Activated B cell treated with CpG ODN at 0.5 μM for 24 hours (primary cell): ENCODE measurements at regions not wholly inside any gene's neighbourhood (a gene's known extent, or its start where the extent isn't known, plus 50 kb on each side); places are given as distances from the start of the nearest gene placed in this dataset.

Source experiments
- ATAC-seq: fragments of 200-7000 bp; cut with Tn5 transposase; one replicate; pipeline ENCODE4 v1.10.0; 2021; ENCODE audit warnings: low read depth, mild to moderate bottlenecking, moderate library complexity
- CTCF ChIA-PET: fragments of 350-600 bp; sonication (Branson Sonifier 250); formaldehyde crosslinking; loops from one replicate; lab custom pipeline; 2021; ENCODE audit warnings: antibody characterized with exemption; lab: Charles Lee
- POLR2A ChIA-PET: fragments of 350-600 bp; sonication (Branson Sonifier 250); formaldehyde crosslinking; loops from one replicate; lab custom pipeline; 2021; ENCODE audit warnings: antibody characterized with exemption; lab: Charles Lee
- DNase-seq: peaks from one replicate; pipeline ENCODE4 v3.0.0; 2022
- H3K27ac Mint-ChIP-seq: one replicate; pipeline ENCODE4 v1.8.0; 2020; ENCODE audit warnings: mixed read lengths
- H3K27me3 Mint-ChIP-seq: one replicate; pipeline ENCODE4 v1.8.0; 2021; ENCODE audit warnings: mixed read lengths
- H3K36me3 Mint-ChIP-seq: one replicate; pipeline ENCODE4 v1.8.0; 2021; ENCODE audit warnings: low read depth, mixed read lengths
- H3K4me1 Mint-ChIP-seq: one replicate; pipeline ENCODE4 v1.8.0; 2021; ENCODE audit warnings: mixed read lengths
- H3K4me3 Mint-ChIP-seq: one replicate; pipeline ENCODE4 v1.8.0; 2020; ENCODE audit warnings: mild to moderate bottlenecking, mixed read lengths
- H3K9me3 Mint-ChIP-seq: one replicate; pipeline ENCODE4 v1.8.0; 2020; ENCODE audit warnings: mixed read lengths
- intact Hi-C: fragments of 100-400 bp; cut with micrococcal nuclease; formaldehyde crosslinking; loops from one replicate; pipeline ENCODE4 v1.15.1; 2024
- TF ChIP-seq, protein P1 (sequence below): fragments of 200-600 bp; IDR thresholded peaks from one replicate; pipeline ENCODE4 v1.8.0; 2022; ENCODE audit warnings: antibody characterized with exemption, mild to moderate bottlenecking

GRCh38 chr10:14468023-14468441 is 137.3 kb upstream of the FRMD4A start:
- ChIA-PET POLR2A (no interaction called here), CTCF (no interaction called here)
- Mint-ChIP-seq H3K4me3 (no peak overlapping the region), H3K4me1 (no peaks in the 10 kb centered on the region), H3K36me3 (no peaks in the 10 kb centered on the region), H3K27me3 (peaks cover 34% of the 10 kb centered on the region), H3K9me3 (peaks cover 7% of the 10 kb centered on the region), H3K27ac (no peak overlapping the region)
- DNase-seq (no peak), ATAC-seq (no peak)
- TF ChIP-seq, protein P1, sequence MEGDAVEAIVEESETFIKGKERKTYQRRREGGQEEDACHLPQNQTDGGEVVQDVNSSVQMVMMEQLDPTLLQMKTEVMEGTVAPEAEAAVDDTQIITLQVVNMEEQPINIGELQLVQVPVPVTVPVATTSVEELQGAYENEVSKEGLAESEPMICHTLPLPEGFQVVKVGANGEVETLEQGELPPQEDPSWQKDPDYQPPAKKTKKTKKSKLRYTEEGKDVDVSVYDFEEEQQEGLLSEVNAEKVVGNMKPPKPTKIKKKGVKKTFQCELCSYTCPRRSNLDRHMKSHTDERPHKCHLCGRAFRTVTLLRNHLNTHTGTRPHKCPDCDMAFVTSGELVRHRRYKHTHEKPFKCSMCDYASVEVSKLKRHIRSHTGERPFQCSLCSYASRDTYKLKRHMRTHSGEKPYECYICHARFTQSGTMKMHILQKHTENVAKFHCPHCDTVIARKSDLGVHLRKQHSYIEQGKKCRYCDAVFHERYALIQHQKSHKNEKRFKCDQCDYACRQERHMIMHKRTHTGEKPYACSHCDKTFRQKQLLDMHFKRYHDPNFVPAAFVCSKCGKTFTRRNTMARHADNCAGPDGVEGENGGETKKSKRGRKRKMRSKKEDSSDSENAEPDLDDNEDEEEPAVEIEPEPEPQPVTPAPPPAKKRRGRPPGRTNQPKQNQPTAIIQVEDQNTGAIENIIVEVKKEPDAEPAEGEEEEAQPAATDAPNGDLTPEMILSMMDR: no peak
- intact Hi-C loops: no loop called here

DNA sequence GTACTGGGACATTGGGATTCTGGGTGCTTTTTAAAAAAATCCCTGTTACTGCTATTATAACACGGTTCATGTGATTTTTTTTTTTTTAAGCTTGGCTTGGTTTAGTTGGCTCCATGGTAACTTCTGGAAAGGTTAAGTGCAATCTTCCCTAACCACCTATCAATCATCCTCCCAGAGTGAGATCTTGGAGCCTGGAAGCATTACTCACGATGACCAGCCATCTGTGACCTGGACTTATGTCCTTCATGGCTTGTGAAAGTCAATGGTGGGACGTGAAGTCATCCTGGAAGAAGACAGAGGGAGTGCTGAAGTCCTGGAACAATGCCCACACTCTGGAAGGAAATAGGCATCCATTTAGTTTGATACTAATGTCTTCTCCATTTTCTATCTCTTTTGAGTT is 135.5 kb upstream of the FRMD4A start:
- TF ChIP-seq, protein P1: no peak
- POLR2A ChIA-PET: no interaction called here
- peaks cover 7% of the 10 kb centered on the region for H3K9me3 Mint-ChIP-seq
- H3K4me1 Mint-ChIP-seq: no peaks in the 10 kb centered on the region
- intact Hi-C loops: no loop called here
- CTCF ChIA-PET: no interaction called here
- no peaks in the 10 kb centered on the region for H3K36me3 Mint-ChIP-seq
- ATAC-seq (no peak), DNase-seq (no peak)
- H3K4me3 Mint-ChIP-seq: no peak overlapping the region
- H3K27me3 Mint-ChIP-seq: peaks cover 27% of the 10 kb centered on the region
- H3K27ac Mint-ChIP-seq: no peak overlapping the region

- CTCF ChIA-PET: no interaction called here
- Mint-ChIP-seq H3K27me3 (peaks cover 21% of the 10 kb centered on the region), H3K9me3 (peaks cover 7% of the 10 kb centered on the region), H3K4me1 (no peaks in the 10 kb centered on the region), H3K36me3 (no peaks in the 10 kb centered on the region), H3K27ac (no peak overlapping the region), H3K4me3 (no peak overlapping the region)
- intact Hi-C loops: no loop called here
- TF ChIP-seq, protein P1: no peak
- DNase-seq (no peak), ATAC-seq (no peak)
- POLR2A ChIA-PET: no interaction called here
These were observed 129.7 kb upstream of the FRMD4A start for GRCh38 chr10:14460447-14460846.

DNA sequence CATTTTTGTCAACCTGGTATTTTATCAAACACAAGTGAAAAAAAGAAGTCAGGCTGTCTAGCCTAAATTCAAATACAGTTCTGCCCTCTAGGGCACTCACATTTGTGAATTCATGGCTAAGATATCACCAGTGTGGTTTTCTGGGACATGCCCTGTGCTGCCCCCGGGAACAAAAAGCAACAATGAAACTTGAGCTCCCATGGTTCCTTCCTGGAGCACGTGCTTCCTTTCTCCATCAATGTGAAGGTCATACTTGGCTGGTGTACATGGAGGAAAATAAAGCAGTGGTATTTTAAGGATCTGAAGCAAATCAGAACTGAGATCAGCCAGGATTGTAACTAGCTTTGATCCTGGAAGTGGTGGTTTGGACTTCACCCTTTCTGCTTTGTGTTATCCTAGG is 128.9 kb upstream of the FRMD4A start:
- ATAC-seq: no peak
- TF ChIP-seq, protein P1: no peak
- Mint-ChIP-seq H3K9me3 (peaks cover 4% of the 10 kb centered on the region), H3K4me1 (no peaks in the 10 kb centered on the region), H3K27me3 (peaks cover 21% of the 10 kb centered on the region), H3K4me3 (no peak overlapping the region), H3K27ac (no peak overlapping the region), H3K36me3 (no peaks in the 10 kb centered on the region)
- POLR2A ChIA-PET: no interaction called here
- CTCF ChIA-PET: no interaction called here
- no peak for DNase-seq
- intact Hi-C loops: no loop called here

- no peaks in the 10 kb centered on the region for H3K36me3 Mint-ChIP-seq
- no peak for DNase-seq
- TF ChIP-seq, protein P1: no peak
- no peak for ATAC-seq
- ChIA-PET POLR2A (no interaction called here), CTCF (no interaction called here)
- intact Hi-C loops: no loop called here
- H3K27ac Mint-ChIP-seq: no peak overlapping the region
- H3K4me1 Mint-ChIP-seq: no peaks in the 10 kb centered on the region
- H3K9me3 Mint-ChIP-seq: no peaks in the 10 kb centered on the region
- peaks cover 16% of the 10 kb centered on the region for H3K27me3 Mint-ChIP-seq
- H3K4me3 Mint-ChIP-seq: no peak overlapping the region
These were observed 126.1 kb upstream of the FRMD4A start for GRCh38 chr10:14456870-14457266.
